GM13976 (cell line): ENCODE measurements at regions not wholly inside any gene's neighbourhood (a gene's known extent, or its start where the extent isn't known, plus 50 kb on each side); places are given as distances from the start of the nearest gene placed in this dataset.
"Not testable (repeated sequence)": the region's sequence is repeated elsewhere in the genome, so short reads cannot be mapped to it uniquely, and the experiment has no call there.

Experiments
- DNase-seq: peaks from one replicate; pipeline ENCODE4 v3.0.0; 2012; ENCODE audit warnings: low spot score
- CTCF ChIP-seq: IDR thresholded peaks from 2 replicates; pipeline ENCODE4 v1.5.1; 2012; ENCODE audit warnings: borderline replicate concordance, mild to moderate bottlenecking; ENCODE audit not compliant: insufficient read depth; ENCODE audit errors: extremely low read depth, missing control alignments, control extremely low read depth
- in situ Hi-C: fragments of 300-500 bp; cut with MboI; formaldehyde crosslinking; loops from one replicate; pipeline ENCODE4 v1.12.0; 2022; ENCODE audit warnings: low sequenced_read_pairs, mixed read lengths, inconsistent platforms; ENCODE audit not compliant: unreplicated experiment

GRCh38 chr4:134073711-134074110 is 127.9 kb downstream of the PABPC4L start:
- DNase-seq: no peak
- TF ChIP-seq CTCF: no peak
- in situ Hi-C loops: no loop called here

- in situ Hi-C loops: no loop called here
- no peak for TF ChIP-seq CTCF
- no peak for DNase-seq
Observed at GRCh38 chr4:134072137-134072536, 129.5 kb downstream of the PABPC4L start.

GRCh38 chr4:134070174-134070573 is 131.4 kb downstream of the PABPC4L start:
- TF ChIP-seq CTCF: no peak
- in situ Hi-C loops: no loop called here
- no peak for DNase-seq

- DNase-seq: no peak
- TF ChIP-seq CTCF: no peak
- in situ Hi-C loops: no loop called here
Observed at GRCh38 chr4:134057356-134057755, 144.2 kb downstream of the PABPC4L start.

GRCh38 chr4:134046221-134046620 is 155.4 kb downstream of the PABPC4L start:
- in situ Hi-C loops, DNase-seq: not testable (repeated sequence)

GRCh38 chr4:134045411-134045810 is 156.2 kb downstream of the PABPC4L start:
- in situ Hi-C loops: no loop called here
- no peak for TF ChIP-seq CTCF
- no peak for DNase-seq

GRCh38 chr4:134043266-134043665 is 158.3 kb downstream of the PABPC4L start:
- in situ Hi-C loops: no loop called here
- no peak for TF ChIP-seq CTCF
- no peak for DNase-seq
